ENCODE measurements at regions not wholly inside any gene's neighbourhood (a gene's known extent, or its start where the extent isn't known, plus 50 kb on each side); places are given as distances from the start of the nearest gene placed in this dataset.

- Histone ChIP-seq H3K4me1 (no peaks in the 10 kb centered on the region), H3K27me3 (no peaks in the 10 kb centered on the region), H3K9me3 (no peaks in the 10 kb centered on the region), H3K36me3 (no peaks in the 10 kb centered on the region), H3K4me3 (ENCODE audit: low read depth, low read length) (no peak overlapping the region)
- TF ChIP-seq, protein P1, sequence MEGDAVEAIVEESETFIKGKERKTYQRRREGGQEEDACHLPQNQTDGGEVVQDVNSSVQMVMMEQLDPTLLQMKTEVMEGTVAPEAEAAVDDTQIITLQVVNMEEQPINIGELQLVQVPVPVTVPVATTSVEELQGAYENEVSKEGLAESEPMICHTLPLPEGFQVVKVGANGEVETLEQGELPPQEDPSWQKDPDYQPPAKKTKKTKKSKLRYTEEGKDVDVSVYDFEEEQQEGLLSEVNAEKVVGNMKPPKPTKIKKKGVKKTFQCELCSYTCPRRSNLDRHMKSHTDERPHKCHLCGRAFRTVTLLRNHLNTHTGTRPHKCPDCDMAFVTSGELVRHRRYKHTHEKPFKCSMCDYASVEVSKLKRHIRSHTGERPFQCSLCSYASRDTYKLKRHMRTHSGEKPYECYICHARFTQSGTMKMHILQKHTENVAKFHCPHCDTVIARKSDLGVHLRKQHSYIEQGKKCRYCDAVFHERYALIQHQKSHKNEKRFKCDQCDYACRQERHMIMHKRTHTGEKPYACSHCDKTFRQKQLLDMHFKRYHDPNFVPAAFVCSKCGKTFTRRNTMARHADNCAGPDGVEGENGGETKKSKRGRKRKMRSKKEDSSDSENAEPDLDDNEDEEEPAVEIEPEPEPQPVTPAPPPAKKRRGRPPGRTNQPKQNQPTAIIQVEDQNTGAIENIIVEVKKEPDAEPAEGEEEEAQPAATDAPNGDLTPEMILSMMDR (IDR thresholded peaks at IDR 0.05; ENCODE audit: low read depth, low read length): no peak
- DNase-seq: no peak
Measured at GRCh38 chr2:149924549-149925213, 337.1 kb upstream of the MMADHC start.

DNA sequence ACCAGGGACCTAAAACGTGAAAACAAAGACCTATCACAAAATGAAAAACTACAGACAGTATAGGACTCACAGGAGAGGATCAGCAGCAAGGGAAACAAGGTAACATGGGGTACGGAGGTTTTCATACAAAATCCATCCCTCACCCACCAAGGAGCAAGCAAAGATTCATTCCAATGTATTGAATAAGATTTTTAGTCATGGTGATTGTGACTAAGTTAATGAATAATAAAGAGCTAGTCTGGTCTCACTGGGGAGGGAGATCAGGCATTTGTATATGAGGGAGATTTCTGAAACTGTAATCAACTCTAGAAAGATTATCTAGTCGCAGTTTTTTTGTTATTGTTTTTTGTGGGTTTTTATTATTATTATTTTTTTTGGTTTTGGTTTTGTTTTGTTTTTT is 336.5 kb upstream of the MMADHC start:
- Histone ChIP-seq H3K4me3 (ENCODE audit: low read depth, low read length) (no peak overlapping the region), H3K9me3 (no peaks in the 10 kb centered on the region), H3K36me3 (no peaks in the 10 kb centered on the region), H3K27me3 (no peaks in the 10 kb centered on the region), H3K4me1 (no peaks in the 10 kb centered on the region)
- no peak for DNase-seq
- TF ChIP-seq, protein P1 (IDR thresholded peaks at IDR 0.05; ENCODE audit: low read depth, low read length): no peak

DNA sequence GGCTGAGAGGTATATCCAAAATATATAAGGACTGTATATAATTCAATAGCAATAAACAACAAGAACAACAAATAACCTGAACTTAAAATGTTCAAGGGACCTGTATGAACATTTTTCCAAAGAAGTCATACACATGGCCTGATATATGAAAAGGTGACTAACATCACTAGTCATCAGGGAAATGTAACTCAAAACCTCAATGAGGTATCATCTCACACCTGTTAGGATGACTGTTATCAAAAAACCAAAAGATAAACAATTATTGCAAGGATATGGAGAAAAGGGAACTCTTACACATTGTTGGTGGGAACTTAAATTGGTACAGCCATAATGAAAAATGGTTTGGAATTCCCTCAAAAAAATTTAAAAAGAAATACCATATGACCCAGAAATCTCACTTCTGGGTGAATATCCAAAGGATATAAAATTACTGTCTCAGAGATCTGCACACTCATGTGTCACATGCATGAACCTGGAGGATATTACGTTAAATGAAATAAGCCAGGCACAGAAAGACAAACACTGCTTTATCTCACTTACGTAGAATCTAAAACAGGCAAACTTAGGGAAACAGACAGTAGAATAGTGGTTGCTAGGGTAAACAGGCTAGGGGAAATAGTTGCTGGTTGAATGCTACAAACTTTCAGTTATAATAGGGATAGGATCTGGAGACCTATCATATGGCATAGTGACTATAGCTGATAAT is 334.5 kb upstream of the MMADHC start:
- TF ChIP-seq, protein P1 (IDR thresholded peaks at IDR 0.05; ENCODE audit: low read depth, low read length): no peak
- no peak for DNase-seq
- Histone ChIP-seq H3K4me1 (no peaks in the 10 kb centered on the region), H3K4me3 (ENCODE audit: low read depth, low read length) (no peak overlapping the region), H3K36me3 (no peaks in the 10 kb centered on the region), H3K27me3 (no peaks in the 10 kb centered on the region), H3K9me3 (no peaks in the 10 kb centered on the region)

GRCh38 chr2:149920389-149920788 is 332.8 kb upstream of the MMADHC start:
- Histone ChIP-seq H3K36me3 (no peaks in the 10 kb centered on the region), H3K4me1 (no peaks in the 10 kb centered on the region), H3K9me3 (no peaks in the 10 kb centered on the region), H3K27me3 (no peaks in the 10 kb centered on the region), H3K4me3 (ENCODE audit: low read depth, low read length) (no peak overlapping the region)
- TF ChIP-seq, protein P1 (IDR thresholded peaks at IDR 0.05; ENCODE audit: low read depth, low read length): no peak
- no peak for DNase-seq

- Histone ChIP-seq H3K27me3 (no peaks in the 10 kb centered on the region), H3K9me3 (no peaks in the 10 kb centered on the region), H3K4me1 (no peaks in the 10 kb centered on the region), H3K36me3 (no peaks in the 10 kb centered on the region), H3K4me3 (ENCODE audit: low read depth, low read length) (no peak overlapping the region)
- TF ChIP-seq, protein P1 (IDR thresholded peaks at IDR 0.05; ENCODE audit: low read depth, low read length): no peak
- no peak for DNase-seq
Measured at GRCh38 chr2:149915151-149915550, 327.6 kb upstream of the MMADHC start.

All from BE2C (cell line).